GM21447 (cell line): ENCODE measurements at regions not wholly inside any gene's neighbourhood (a gene's known extent, or its start where the extent isn't known, plus 50 kb on each side); places are given as distances from the start of the nearest gene placed in this dataset.

Experiments used
- ATAC-seq: cut with Tn5 transposase; IDR thresholded peaks from one replicate; pipeline ENCODE4 v1.9.1; 2021; ENCODE audit not compliant: unreplicated experiment

DNA sequence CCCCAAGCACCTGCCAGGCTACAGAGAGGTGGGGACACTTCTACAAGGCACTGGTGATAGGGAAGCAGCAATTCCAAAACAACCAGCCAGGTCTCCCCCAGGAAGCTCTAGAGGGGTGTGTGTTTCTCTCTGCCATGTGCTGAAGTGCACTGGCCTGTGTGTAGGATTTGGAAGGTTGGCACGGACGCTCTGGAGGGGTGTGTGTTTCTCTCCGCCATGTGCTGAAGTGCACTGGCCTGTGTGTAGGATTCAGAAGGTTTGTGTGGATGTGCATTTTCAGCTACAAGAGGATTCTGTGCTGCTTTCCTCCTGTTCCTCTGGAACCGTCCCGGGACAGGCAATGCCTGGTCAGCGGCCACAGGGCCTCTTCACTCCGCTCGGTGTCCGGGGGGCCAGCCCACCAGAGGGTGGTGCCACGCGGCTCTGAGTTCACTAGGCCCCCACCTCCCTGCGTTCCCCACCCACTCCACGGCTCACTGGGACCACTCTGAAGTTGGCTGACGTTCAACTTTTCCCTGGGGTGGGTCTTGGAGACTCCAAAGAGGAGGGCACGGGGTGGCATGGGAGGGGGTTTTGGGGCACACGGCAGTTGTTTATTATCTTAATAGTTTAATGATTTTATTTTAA, 552.8 kb downstream of the BRD1 start:
- ATAC-seq = no peak

DNA sequence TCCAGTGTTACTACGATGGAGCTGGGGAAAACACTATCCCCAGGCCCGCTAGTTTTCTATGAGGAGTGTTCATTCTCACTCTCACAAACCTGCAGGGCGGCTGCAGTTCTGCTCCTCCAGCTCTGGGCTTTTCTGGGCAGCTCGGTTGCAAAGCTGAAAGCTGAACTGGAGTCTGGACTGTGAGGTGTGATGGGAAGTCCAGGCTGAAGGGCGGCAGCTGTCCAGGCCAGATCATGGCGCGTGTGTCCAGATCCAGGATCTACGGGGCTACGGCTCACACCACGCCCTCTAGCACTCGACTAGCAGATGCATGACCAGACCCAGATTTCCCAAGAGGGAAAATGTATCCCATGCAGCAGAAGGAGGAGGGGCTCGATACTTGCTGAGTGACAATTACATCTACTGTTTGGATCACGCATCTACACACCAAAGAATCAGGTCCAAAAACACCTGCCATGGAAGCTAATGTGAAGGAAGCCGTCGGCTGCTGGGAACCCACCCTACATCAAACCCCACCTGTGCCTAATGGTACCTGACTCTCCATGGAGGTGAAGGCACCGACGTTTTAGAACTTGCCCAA, 555.0 kb downstream of the BRD1 start:
- no peak for ATAC-seq

DNA sequence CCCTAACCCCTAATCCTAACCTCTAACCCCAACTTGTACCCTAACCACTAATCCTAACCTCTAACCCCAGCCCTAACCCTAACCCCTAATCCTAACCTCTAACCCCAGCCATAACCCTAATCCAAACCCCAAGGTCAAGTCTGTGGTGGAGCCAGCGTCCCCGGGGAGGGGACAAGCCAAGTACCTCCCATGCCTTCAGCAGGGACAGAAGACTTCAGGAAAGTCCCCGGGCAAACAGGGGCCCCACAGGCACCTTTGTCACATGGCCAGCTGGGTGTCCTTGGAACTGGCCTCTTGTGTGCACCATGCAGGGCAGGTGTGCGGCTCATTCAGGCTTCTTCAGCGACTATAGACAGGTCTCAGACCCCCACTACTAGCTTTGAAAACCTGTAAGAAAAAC, 555.8 kb downstream of the BRD1 start:
- no peak for ATAC-seq

DNA sequence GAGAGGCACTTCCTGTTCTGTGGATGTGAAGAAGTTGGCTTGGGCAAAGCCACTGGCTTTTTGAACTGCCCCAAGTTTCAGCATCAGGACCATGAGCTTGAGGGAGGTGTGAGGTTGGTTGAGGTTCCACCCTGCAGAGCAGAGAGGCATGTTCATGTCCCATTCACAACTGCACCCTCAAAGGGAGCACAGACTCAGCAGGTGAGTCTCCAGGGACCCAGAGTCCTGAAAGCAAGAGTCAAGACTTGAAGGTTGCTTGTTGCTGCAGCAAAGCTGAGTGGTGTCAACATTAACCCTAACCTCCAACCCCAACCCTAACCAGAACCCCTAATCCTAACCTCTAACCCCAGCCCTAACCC, 556.3 kb downstream of the BRD1 start:
- ATAC-seq = no peak

DNA sequence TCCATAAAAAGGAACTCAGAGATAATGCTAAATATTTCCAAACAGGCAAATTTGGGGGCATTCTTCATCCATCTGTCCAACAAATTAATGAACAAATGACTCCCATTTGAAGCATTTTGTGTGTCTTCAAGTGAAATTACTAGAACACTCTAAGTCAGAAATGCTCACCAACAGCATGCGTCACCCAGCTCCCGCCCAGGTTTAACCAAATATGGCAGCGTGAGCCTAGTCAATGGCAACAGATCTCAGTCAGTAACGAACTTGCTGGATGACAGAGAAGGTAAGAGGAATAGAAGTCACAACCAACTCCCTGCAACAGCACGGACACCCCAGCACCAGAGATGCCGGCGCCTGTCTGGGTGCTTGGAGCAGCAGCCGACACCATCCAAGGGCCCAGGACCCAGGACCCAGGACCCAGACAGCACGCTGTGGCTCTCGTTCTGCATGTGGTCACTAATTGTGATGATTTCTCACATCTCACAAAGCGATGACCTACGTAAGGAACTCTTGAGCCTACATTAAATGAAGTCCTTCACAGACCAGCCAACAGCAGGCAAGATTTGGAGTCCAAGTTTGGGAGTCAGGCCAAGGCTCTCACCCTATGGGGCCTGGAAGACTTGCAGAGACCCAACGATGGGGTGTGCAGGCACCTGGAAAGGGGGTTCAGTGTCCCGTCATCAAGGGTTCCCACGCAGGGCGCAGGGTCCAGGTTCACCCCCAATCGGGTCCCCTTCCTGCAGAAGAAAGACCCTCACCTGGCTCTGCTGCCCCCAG, 556.9 kb downstream of the BRD1 start:
- no peak for ATAC-seq

DNA sequence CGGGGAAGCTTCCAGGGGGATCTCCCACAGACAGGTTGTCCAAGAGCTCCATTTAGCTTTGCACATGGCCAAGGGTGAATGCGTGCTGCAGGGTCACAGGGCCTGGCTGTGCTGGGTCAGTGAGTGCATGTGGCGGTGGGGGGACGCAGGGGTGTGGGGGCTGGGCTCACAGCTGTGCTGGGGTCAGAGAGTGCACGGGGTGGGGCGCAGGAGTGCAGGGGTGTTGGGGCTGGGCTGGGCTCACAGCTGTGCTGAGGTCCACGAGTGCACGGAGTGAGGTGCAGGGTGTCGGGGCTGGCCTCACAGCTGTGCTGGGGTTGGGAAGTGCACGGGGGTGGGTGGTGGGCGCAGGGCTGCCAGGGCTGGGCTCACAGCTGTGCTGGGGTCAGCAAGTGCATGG, 557.7 kb downstream of the BRD1 start:
- ATAC-seq = no peak

DNA sequence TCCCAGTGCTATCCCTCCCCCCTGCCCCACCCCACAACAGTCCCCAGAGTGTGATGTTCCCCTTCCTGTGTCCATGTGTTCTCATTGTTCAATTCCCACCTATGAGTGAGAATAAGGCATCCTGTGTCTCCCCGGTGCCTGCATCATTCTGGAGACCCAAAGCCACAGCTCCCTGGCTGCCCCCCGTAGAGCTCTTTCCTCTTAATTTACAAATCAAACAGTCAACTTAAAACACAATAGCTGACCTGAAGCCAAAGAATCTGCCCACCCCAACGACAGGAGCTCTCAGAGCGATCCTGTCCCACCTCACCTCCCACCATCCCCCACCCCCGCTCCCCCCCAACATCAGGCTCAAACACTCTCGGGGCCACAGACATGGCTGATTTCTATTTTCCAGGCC, 558.3 kb downstream of the BRD1 start:
- ATAC-seq = no peak

DNA sequence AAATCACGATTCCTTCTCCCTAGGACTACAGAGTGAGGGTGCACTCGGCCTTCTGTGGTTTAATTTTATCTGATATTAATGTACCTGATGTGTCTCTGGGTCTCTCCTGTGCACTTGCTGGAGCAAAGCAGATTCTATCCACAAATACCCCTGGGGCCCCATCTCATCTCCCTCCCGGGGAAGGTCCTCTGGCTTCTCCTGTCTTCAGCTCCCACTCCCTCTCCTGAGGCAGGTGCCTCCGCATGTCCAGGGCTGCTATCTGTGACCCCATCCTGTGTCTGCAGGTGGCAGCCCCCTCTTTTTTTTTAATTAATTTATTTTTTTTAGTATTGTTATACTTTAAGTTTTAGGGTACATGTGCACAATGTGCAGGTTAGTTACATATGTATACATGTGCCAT, 558.7 kb downstream of the BRD1 start:
- ATAC-seq = no peak

DNA sequence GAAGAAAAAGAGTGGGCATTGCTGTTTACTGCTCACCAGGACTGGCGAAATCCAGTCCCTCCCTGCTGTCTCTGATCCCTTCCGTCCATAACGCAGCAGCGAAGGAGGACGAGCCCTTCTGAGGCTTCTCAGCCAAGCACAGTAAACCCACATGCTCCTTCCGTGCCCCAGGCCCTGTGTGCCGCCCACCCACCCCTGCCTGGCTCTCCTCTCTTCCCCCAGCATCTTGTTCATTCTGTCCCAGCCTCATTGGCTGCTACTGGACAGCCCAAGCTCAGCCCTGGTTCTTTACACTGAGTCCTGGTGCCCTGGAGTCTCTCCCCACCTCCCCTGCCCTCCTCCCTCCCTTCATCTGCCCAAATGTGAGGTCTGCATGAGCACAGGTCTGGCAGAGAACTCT, 559.7 kb downstream of the BRD1 start:
- no peak for ATAC-seq

DNA sequence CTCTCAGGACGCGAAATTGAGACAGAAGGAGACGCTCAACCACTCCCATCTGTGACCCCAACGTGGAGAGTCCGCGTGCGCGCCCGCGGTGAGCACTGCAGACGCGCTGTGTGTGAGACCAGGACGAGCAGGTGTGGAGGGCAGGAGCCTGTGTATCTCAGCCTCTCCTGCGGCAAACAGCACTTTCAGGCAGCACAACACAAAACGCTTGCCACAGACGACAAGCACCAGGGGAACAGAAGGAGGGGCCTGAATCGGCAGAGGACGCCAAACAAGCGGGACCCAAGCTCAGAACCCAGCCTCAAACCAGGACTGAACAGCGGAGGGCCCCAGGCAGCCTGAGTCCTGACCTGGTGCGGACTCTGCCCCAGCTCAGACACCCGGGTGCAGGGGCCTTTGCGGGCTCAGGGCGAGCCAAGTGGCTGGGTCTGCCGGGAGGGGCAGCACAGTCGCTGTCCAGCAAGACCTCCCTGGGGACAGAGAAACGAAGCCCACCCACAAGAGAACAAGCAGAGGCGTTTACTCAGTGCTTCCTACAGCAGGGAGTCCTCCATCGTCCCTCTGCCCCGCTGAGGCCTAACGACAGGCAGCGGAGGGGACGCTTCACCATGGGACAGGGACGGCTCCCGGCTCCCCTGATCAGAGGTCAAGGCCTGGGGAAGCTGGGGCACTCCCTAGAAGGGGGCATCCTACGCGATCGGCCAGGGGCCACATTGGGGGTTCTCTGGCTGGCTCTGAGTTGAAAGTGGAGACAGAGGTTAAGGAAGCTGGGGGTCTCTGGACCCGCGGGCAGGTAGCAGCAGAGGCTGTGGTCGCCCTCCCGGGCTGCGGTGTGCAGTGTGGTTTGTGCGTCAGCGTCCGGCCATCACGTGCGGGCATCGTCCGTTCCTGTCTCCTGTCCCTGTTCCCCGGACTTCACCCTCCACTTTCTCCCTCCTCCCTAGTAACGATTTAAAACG, 560.8 kb downstream of the BRD1 start:
- ATAC-seq = no peak

DNA sequence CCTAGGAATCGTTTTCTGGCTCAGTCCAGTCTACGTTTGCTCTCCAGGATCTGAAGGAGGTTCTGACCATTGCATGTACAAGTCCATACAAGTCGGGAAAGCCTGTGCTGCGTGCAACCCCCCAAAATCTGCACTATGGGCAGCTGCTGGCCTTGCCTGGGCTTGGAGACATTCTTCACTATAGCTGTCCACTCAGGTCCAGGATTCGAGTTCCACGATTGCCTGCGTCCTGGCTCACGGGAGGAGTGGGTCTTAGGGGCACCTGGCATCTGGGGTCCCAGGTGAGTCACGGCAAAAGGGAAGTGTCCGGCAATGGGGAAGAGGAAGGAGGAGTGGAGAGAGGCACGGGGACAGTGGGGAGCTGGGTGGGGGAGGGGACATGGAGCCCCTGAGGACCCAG, 563.0 kb downstream of the BRD1 start:
- ATAC-seq = no peak

DNA sequence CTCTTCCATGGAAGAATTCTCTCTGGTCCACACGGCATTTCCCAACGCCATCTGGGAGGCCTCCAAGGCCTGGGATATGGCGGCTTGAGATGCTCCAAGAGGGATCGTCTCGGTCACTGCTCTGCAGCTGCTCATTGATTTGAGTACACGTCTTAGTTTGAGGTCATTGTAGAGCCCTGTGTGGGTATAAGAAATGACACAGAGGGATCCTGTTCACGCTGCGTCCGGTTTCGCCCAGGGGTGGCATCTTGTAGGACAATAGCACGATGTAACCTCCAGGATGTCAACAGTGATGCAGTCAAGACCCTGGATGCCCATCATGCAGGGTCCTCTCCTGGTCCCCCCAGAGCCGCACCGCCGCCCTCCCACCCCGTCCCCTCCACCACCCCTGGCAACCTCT, 564.6 kb downstream of the BRD1 start:
- no peak for ATAC-seq

DNA sequence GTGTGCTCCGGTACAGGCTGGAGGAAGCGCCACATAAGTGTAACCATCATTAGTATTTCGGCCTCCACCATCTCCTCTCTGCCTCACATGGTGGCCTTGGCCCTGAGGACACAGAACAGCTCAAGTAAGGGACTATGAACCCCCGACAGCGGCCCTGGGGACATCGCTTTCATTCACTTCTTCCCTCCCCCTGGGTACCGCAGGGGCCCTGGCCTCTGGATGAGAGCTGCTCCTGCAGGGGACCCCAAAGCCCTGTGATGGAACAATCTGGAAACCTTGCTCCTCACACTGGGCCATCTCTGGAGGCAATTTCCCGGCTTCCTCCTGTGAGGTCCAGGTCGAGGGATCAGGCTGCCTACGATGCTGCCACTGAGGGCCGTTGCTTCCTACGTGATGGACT, 565.5 kb downstream of the BRD1 start:
- no peak for ATAC-seq

DNA sequence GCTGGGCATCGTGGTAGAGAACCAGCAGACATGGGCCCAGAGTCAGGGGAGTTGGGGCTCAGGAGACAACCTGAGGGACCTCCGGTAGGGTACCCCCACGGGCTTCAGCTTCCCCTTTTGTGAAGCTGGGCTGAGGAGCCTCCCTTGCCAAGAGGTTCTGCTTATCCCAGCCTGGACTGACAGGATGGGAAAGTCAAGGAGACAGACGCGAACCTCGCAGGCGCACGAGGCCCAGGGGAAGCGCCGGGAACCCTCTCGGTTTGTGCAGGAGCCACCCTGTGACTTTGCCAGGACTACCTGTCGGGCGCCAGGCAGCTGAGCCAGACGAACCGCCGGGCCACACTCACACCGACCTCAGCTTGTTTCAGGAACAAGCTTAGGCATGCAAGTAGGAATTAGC, 566.1 kb downstream of the BRD1 start:
- ATAC-seq = no peak

DNA sequence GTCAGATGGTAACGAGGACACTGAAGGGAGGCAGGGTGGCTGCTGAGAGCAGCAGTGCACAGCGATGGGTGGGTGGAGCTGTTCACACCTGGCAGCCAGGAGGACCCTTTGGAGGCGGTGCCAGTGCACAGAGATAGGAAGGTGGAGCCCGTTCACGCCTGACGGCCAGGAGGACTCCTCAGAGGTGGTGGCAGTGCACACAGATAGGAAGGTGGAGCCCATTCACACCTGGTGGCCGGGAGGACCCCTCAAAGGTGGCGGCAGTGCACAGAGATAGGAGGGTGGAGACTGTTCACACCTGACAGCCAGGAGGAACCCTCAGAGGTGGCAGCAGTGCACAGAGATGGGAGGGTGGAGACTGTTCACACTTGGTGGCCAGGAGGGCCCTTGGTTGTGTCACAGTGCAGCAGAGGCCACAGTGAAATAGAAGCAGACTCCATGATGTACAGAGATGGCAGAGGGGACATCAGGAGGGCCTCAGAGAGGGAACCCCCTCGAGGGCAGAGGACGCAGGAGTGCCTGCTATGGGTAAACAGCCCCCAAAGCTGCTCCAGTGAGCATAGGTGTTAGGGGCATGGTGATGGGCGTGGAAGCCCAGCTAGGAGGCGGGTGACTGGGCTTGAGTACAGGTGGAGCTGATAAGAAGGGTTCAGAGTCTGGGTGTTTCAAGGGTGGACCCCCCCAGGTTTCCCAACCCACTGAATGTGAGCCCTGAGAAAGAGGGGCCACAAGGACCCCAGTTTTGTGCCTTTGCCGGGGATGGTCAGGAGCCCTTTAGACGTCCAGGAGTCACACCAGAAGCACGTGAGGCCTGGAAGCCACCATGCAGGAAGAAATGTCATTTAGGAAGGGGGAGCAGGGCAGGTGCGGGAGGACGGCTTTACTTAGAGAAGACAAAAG, 566.7 kb downstream of the BRD1 start:
- no peak for ATAC-seq

DNA sequence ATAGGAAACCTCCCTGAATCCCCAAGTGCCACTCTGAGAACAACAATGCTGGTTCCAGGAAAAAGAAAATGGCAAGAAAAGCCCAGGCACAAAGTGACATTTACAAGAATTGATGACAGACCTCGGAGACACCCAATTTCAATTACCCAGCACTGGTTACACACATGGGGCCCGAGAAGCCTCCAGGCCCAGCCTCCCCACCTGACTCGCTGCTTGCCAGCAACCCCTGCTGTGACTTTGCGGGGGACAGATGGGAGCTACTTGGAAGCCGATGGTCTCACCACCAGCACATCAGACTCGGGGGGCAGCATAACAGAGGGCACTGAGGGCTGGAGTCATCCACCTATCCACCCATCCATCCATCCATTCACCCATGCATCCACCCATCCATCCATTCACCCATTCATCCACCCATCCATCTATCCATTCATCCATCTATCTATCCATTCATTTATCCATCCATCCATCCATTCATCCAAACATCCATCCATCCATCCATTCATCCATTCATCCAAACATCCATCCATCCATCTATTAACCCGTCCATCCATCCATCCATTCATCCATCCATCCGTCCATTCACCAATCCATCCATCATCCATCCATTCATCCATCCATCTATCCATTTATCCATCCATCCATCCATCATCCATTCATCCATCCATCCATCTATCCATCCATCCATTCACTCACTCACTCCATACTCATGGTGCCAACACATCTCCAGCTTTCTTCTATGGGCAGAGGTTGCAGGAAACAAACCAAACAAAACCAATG, 567.6 kb downstream of the BRD1 start:
- no peak for ATAC-seq

DNA sequence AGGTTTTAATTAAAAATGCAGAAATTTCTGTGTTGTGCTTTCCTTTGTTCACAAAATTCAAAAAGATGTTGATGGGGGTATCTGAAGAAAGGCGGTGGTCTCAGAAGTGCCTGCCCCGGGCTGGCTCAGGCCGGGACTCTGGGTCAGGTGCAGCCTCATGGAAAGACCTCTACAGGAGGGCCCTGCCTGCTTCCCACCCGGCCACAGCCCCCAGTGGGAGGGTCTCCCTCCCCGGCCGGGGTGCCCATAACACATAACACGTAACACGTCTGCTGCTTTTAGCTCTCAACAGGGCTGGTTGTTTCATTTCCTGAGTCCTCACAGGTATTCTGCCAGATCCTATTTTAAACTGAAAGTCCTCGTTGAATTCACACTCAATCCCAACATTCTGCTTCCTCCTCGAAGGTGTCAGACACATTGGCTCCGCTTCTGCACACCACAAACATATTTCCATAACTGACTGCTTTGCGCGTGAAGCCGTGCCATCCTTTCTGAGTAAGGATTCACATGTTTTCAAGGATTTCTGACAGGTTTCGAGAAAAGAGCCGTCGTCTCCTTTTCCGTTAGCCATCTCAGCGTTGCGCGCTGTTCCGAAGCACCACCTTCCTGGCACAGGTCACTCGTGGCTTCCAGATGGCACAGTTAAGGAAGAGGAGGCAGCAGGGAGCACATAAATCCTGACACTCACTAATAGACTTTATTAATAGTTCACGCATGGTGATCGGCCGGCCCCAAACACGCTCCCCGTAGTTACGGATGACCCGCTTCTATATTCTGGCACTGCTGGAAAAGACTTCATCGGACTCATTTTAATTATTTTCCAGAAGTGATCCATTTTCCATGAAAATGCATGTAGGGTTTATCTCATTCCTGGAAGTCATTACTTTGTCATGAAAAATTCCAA, 569.3 kb downstream of the BRD1 start:
- no peak for ATAC-seq

DNA sequence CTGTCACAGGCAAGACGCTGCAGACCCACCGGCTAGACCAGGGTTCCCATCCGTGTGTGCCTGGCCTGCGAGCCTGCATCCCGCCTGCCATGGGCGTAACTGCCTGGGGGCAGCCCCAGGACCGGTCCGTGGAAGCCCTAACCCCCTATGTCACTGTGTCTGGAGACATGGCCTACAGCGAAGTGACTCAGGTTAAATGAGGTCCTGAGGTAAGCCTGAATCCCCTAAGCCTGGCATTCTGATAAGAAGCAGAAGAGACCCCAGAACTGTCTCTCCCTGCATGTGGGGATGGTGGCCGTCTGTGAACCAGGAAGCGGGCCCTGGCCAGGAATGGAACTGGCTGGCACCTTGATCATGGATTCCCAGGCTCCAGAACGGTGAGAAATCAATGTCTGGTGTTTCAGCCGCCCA, 570.1 kb downstream of the BRD1 start:
- no peak for ATAC-seq
